EH (cell line): ENCODE measurements at regions not wholly inside any gene's neighbourhood (a gene's known extent, or its start where the extent isn't known, plus 50 kb on each side); places are given as distances from the start of the nearest gene placed in this dataset.

Source experiments
- DNase-seq: peaks from one replicate; pipeline ENCODE4 v3.0.0-alpha.2; 2015; ENCODE audit warnings: low read depth

- DNase-seq = no peak
Measured at GRCh38 chr5:105812304-105812703, 1858.4 kb downstream of the EFNA5 start.

- DNase-seq = no peak
Measured at GRCh38 chr5:105807951-105808350, 1862.8 kb downstream of the EFNA5 start.

- DNase-seq = no peak
Measured at GRCh38 chr5:105807290-105807689, 1863.4 kb downstream of the EFNA5 start.

GRCh38 chr5:105806596-105806995, 1864.1 kb downstream of the EFNA5 start:
- no peak for DNase-seq

- DNase-seq = no peak
Measured at GRCh38 chr5:105803431-105803830, 1867.3 kb downstream of the EFNA5 start.

- DNase-seq = no peak
Measured at GRCh38 chr5:105794578-105794977, 1876.2 kb downstream of the EFNA5 start.

- DNase-seq = no peak
Measured at GRCh38 chr5:105789246-105789645, 1881.5 kb downstream of the EFNA5 start.

- DNase-seq = no peak
Measured at GRCh38 chr5:105783811-105784210, 1886.9 kb downstream of the EFNA5 start.

- no peak for DNase-seq
Measured at GRCh38 chr5:105782501-105782900, 1888.2 kb downstream of the EFNA5 start.

GRCh38 chr5:105773241-105773640, 1897.5 kb downstream of the EFNA5 start:
- DNase-seq = no peak

GRCh38 chr5:105767267-105767666, 1903.5 kb downstream of the EFNA5 start:
- DNase-seq = no peak

GRCh38 chr5:105762728-105763127, 1908.0 kb downstream of the EFNA5 start:
- DNase-seq = no peak

- DNase-seq = no peak
Measured at GRCh38 chr5:105754056-105754455, 1916.7 kb downstream of the EFNA5 start.

- DNase-seq = no peak
Measured at GRCh38 chr5:105752801-105753200, 1917.9 kb downstream of the EFNA5 start.

- DNase-seq = no peak
Measured at GRCh38 chr5:105751908-105752307, 1918.8 kb downstream of the EFNA5 start.

GRCh38 chr5:105745111-105745510, 1925.6 kb downstream of the EFNA5 start:
- no peak for DNase-seq

- DNase-seq = no peak
Measured at GRCh38 chr5:105740242-105740641, 1930.5 kb downstream of the EFNA5 start.

- no peak for DNase-seq
Measured at GRCh38 chr5:105739732-105740131, 1931.0 kb downstream of the EFNA5 start.

GRCh38 chr5:105735704-105736103, 1935.0 kb downstream of the EFNA5 start:
- DNase-seq = no peak

- DNase-seq = no peak
Measured at GRCh38 chr5:105730982-105731381, 1939.8 kb downstream of the EFNA5 start.

- no peak for DNase-seq
Measured at GRCh38 chr5:105726093-105726492, 1944.6 kb downstream of the EFNA5 start.

- no peak for DNase-seq
Measured at GRCh38 chr5:105708442-105708841, 1962.3 kb downstream of the EFNA5 start.

- DNase-seq = no peak
Measured at GRCh38 chr5:105702323-105702722, 1968.4 kb downstream of the EFNA5 start.

- no peak for DNase-seq
Measured at GRCh38 chr5:105696440-105696839, 1974.3 kb downstream of the EFNA5 start.

GRCh38 chr5:105695941-105696340, 1974.8 kb downstream of the EFNA5 start:
- DNase-seq = no peak
